DMS114 treated with DMSO at 0.1 percent for 48 hours (cell line): ENCODE measurements at regions not wholly inside any gene's neighbourhood (a gene's known extent, or its start where the extent isn't known, plus 50 kb on each side); places are given as distances from the start of the nearest gene placed in this dataset.

Source experiments
- DNase-seq: peaks from one replicate; lab custom pipeline; 2025; ENCODE audit not compliant: unreplicated experiment; lab: John Stamatoyannopoulos, UW

- no peak for DNase-seq
Measured at GRCh38 chr3:64278625-64279024, 53.4 kb upstream of the PRICKLE2 start.

GRCh38 chr3:64276131-64276530 lies 50.9 kb upstream of the PRICKLE2 start:
- DNase-seq, result no peak
